ENCODE measurements at regions not wholly inside any gene's neighbourhood (a gene's known extent, or its start where the extent isn't known, plus 50 kb on each side); places are given as distances from the start of the nearest gene placed in this dataset.

GRCh38 chr9:7968687-7969086 lies 169.1 kb upstream of the DMAC1 start (continued):
- TF ChIP-seq HDAC6 (IDR thresholded peaks at IDR 0.05; ENCODE audit: low read depth, low read length) (no peak), POU5F1 (IDR thresholded peaks at IDR 0.05; ENCODE audit: low read depth, low read length) (no peak), SUZ12 (IDR thresholded peaks at IDR 0.05; ENCODE audit: low read length) (no peak)
- TF ChIP-seq, protein P1, sequence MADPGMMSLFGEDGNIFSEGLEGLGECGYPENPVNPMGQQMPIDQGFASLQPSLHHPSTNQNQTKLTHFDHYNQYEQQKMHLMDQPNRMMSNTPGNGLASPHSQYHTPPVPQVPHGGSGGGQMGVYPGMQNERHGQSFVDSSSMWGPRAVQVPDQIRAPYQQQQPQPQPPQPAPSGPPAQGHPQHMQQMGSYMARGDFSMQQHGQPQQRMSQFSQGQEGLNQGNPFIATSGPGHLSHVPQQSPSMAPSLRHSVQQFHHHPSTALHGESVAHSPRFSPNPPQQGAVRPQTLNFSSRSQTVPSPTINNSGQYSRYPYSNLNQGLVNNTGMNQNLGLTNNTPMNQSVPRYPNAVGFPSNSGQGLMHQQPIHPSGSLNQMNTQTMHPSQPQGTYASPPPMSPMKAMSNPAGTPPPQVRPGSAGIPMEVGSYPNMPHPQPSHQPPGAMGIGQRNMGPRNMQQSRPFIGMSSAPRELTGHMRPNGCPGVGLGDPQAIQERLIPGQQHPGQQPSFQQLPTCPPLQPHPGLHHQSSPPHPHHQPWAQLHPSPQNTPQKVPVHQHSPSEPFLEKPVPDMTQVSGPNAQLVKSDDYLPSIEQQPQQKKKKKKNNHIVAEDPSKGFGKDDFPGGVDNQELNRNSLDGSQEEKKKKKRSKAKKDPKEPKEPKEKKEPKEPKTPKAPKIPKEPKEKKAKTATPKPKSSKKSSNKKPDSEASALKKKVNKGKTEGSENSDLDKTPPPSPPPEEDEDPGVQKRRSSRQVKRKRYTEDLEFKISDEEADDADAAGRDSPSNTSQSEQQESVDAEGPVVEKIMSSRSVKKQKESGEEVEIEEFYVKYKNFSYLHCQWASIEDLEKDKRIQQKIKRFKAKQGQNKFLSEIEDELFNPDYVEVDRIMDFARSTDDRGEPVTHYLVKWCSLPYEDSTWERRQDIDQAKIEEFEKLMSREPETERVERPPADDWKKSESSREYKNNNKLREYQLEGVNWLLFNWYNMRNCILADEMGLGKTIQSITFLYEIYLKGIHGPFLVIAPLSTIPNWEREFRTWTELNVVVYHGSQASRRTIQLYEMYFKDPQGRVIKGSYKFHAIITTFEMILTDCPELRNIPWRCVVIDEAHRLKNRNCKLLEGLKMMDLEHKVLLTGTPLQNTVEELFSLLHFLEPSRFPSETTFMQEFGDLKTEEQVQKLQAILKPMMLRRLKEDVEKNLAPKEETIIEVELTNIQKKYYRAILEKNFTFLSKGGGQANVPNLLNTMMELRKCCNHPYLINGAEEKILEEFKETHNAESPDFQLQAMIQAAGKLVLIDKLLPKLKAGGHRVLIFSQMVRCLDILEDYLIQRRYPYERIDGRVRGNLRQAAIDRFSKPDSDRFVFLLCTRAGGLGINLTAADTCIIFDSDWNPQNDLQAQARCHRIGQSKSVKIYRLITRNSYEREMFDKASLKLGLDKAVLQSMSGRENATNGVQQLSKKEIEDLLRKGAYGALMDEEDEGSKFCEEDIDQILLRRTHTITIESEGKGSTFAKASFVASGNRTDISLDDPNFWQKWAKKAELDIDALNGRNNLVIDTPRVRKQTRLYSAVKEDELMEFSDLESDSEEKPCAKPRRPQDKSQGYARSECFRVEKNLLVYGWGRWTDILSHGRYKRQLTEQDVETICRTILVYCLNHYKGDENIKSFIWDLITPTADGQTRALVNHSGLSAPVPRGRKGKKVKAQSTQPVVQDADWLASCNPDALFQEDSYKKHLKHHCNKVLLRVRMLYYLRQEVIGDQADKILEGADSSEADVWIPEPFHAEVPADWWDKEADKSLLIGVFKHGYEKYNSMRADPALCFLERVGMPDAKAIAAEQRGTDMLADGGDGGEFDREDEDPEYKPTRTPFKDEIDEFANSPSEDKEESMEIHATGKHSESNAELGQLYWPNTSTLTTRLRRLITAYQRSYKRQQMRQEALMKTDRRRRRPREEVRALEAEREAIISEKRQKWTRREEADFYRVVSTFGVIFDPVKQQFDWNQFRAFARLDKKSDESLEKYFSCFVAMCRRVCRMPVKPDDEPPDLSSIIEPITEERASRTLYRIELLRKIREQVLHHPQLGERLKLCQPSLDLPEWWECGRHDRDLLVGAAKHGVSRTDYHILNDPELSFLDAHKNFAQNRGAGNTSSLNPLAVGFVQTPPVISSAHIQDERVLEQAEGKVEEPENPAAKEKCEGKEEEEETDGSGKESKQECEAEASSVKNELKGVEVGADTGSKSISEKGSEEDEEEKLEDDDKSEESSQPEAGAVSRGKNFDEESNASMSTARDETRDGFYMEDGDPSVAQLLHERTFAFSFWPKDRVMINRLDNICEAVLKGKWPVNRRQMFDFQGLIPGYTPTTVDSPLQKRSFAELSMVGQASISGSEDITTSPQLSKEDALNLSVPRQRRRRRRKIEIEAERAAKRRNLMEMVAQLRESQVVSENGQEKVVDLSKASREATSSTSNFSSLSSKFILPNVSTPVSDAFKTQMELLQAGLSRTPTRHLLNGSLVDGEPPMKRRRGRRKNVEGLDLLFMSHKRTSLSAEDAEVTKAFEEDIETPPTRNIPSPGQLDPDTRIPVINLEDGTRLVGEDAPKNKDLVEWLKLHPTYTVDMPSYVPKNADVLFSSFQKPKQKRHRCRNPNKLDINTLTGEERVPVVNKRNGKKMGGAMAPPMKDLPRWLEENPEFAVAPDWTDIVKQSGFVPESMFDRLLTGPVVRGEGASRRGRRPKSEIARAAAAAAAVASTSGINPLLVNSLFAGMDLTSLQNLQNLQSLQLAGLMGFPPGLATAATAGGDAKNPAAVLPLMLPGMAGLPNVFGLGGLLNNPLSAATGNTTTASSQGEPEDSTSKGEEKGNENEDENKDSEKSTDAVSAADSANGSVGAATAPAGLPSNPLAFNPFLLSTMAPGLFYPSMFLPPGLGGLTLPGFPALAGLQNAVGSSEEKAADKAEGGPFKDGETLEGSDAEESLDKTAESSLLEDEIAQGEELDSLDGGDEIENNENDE (IDR thresholded peaks at IDR 0.05; ENCODE audit: insufficient replicate concordance, low read length) = no peak
